Gastrocnemius medialis (tissue), 4 donors: ENCODE measurements at regions not wholly inside any gene's neighbourhood (a gene's known extent, or its start where the extent isn't known, plus 50 kb on each side); places are given as distances from the start of the nearest gene placed in this dataset.

Source experiments
- ATAC-seq, 2 donors: fragments of 150-250 bp; one replicate each; pipeline ENCODE4 v1.9.1; 2016
- DNase-seq, 2 donors: peaks; one replicate each; pipeline ENCODE4 v3.0.0-alpha.2; 2019
- H3K27ac ChIP-seq, 4 donors: fragments of 200-600 bp; sonication (generic); 1 replicate in 1 of 4; 2 replicates in 3 of 4; pipeline ENCODE4 v1.5.1; 2016 to 2018; ENCODE audit warnings: mild to moderate bottlenecking in 2 of 4, moderate library complexity in 1 of 4
- H3K27me3 ChIP-seq, 3 donors: fragments of 200-600 bp; sonication (generic) in 2 of 3; 1 replicate in 1 of 3; 2 replicates in 2 of 3; pipeline versions ENCODE4 v1.5.1 to v1.6.0; 2016 to 2019; ENCODE audit warnings: mild to moderate bottlenecking in 1 of 3, moderate library complexity in 1 of 3
- H3K36me3 ChIP-seq, 2 donors: fragments of 200-600 bp; sonication (generic) in 1 of 2; one replicate each; pipeline ENCODE4 v1.5.1; 2017 to 2018
- H3K4me1 ChIP-seq, 2 donors: fragments of 200-600 bp; sonication (generic) in 1 of 2; one replicate each; pipeline ENCODE4 v1.5.1; 2016 to 2017; ENCODE audit warnings: mild to moderate bottlenecking in 2 of 2
- H3K4me3 ChIP-seq, 4 donors: fragments of 200-600 bp; sonication (generic) in 3 of 4; 1 replicate in 1 of 4; 2 replicates in 3 of 4; pipeline ENCODE4 v1.5.1; 2016 to 2019; ENCODE audit warnings: mild to moderate bottlenecking in 2 of 4
- H3K9me3 ChIP-seq, 3 donors: fragments of 200-600 bp; sonication (generic) in 2 of 3; 1 replicate in 1 of 3; 2 replicates in 2 of 3; pipeline ENCODE4 v1.5.1; 2016 to 2019
- CTCF ChIP-seq, 5 experiments: fragments of 450-650 bp in 3 of 5; fragments of 200-600 bp in 2 of 5; sonication (generic) in 2 of 5; IDR thresholded peaks in 4 of 5; conservative IDR thresholded peaks in 1 of 5; 1 replicate in 4 of 5; 2 replicates in 1 of 5; pipeline ENCODE4 v1.5.1; 2016 to 2019; ENCODE audit warnings: antibody characterized with exemption in 5 of 5, mild to moderate bottlenecking in 3 of 5, moderate library complexity in 3 of 5
- POLR2A ChIP-seq, 2 donors: fragments of 450-650 bp; IDR thresholded peaks; one replicate each; pipeline ENCODE4 v1.6.1; 2017; ENCODE audit warnings: antibody characterized with exemption in 2 of 2, mild to moderate bottlenecking in 2 of 2, moderate library complexity in 2 of 2
- in situ Hi-C, 4 donors: fragments of 200-750 bp; cut with MboI; loops; one replicate each; pipeline versions ENCODE4 v1.15.0 to v1.8.0; 2017; ENCODE audit warnings: low sequenced_read_pairs in 4 of 4
- intact Hi-C: fragments of 100-400 bp; cut with DNase I; formaldehyde crosslinking; loops from one replicate; pipeline ENCODE4 v1.15.1; 2023; ENCODE audit warnings: low total_unique reads

GRCh38 chr13:89950225-89950624, 1397.3 kb upstream of the MIR17HG start:
- Histone ChIP-seq H3K4me1 (no peaks in the 10 kb centered on the region), H3K9me3 (no peaks in the 10 kb centered on the region), H3K27ac (no peak overlapping the region), H3K36me3 (no peaks in the 10 kb centered on the region), H3K4me3 (no peak overlapping the region), H3K27me3 (no peaks in the 10 kb centered on the region)
- intact Hi-C loops (no loop called here), in situ Hi-C loops (no loop called here)
- TF ChIP-seq CTCF (IDR thresholded peaks at IDR 0.05 in 4 of 5, conservative IDR thresholded peaks at IDR 0.05 in 1 of 5) (no peak), POLR2A (IDR thresholded peaks at IDR 0.05) (no peak)
- DNase-seq (no peak), ATAC-seq (no peak)

GRCh38 chr13:89951341-89951740, 1396.1 kb upstream of the MIR17HG start:
- no peaks in the 10 kb centered on the region for H3K27me3 ChIP-seq
- intact Hi-C loops, result no loop called here
- DNase-seq, result no peak

GRCh38 chr13:89953581-89953980, 1393.9 kb upstream of the MIR17HG start:
- Histone ChIP-seq H3K9me3 (no peaks in the 10 kb centered on the region), H3K27ac (no peak overlapping the region), H3K4me1 (no peaks in the 10 kb centered on the region), H3K36me3 (no peaks in the 10 kb centered on the region), H3K27me3 (no peaks in the 10 kb centered on the region), H3K4me3 (no peak overlapping the region)
- intact Hi-C loops, result no loop called here
- DNase-seq, result no peak
- ATAC-seq, result no peak
- TF ChIP-seq POLR2A (IDR thresholded peaks at IDR 0.05) (no peak), CTCF (IDR thresholded peaks at IDR 0.05 in 4 of 5, conservative IDR thresholded peaks at IDR 0.05 in 1 of 5) (no peak)
- in situ Hi-C loops, result no loop called here

More at GRCh38 chr13:89951341-89951740, 1396.1 kb upstream of the MIR17HG start:
- no peak for ATAC-seq
- Histone ChIP-seq H3K4me3 (no peak overlapping the region), H3K36me3 (no peaks in the 10 kb centered on the region), H3K9me3 (no peaks in the 10 kb centered on the region), H3K4me1 (no peaks in the 10 kb centered on the region), H3K27ac (no peak overlapping the region)
- in situ Hi-C loops, result no loop called here
- TF ChIP-seq POLR2A (IDR thresholded peaks at IDR 0.05) (no peak), CTCF (IDR thresholded peaks at IDR 0.05 in 4 of 5, conservative IDR thresholded peaks at IDR 0.05 in 1 of 5) (no peak)

- Histone ChIP-seq H3K9me3 (no peaks in the 10 kb centered on the region), H3K4me1 (no peaks in the 10 kb centered on the region), H3K27me3 (no peaks in the 10 kb centered on the region), H3K36me3 (no peaks in the 10 kb centered on the region), H3K27ac (no peak overlapping the region), H3K4me3 (no peak overlapping the region)
- intact Hi-C loops (no loop called here), in situ Hi-C loops (no loop called here)
- ATAC-seq (no peak), DNase-seq (no peak)
- TF ChIP-seq CTCF (IDR thresholded peaks at IDR 0.05 in 4 of 5, conservative IDR thresholded peaks at IDR 0.05 in 1 of 5) (no peak), POLR2A (IDR thresholded peaks at IDR 0.05) (no peak)
Observed at GRCh38 chr13:89955773-89956172, 1391.7 kb upstream of the MIR17HG start.

GRCh38 chr13:89959074-89959473, 1388.4 kb upstream of the MIR17HG start:
- H3K4me3 ChIP-seq, result no peak overlapping the region
- no peak overlapping the region for H3K27ac ChIP-seq
- no peaks in the 10 kb centered on the region for H3K36me3 ChIP-seq
- in situ Hi-C loops (no loop called here), intact Hi-C loops (no loop called here)
- DNase-seq, result no peak
- no peak for ATAC-seq
- no peaks in the 10 kb centered on the region for H3K9me3 ChIP-seq
- H3K4me1 ChIP-seq, result no peaks in the 10 kb centered on the region
- TF ChIP-seq POLR2A (IDR thresholded peaks at IDR 0.05) (no peak), CTCF (IDR thresholded peaks at IDR 0.05 in 4 of 5, conservative IDR thresholded peaks at IDR 0.05 in 1 of 5) (no peak)
- no peaks in the 10 kb centered on the region for H3K27me3 ChIP-seq
